HG03442 (cell line): ENCODE measurements at regions not wholly inside any gene's neighbourhood (a gene's known extent, or its start where the extent isn't known, plus 50 kb on each side); places are given as distances from the start of the nearest gene placed in this dataset.

Experiments used
- ATAC-seq: cut with Tn5 transposase; IDR thresholded peaks from one replicate; pipeline ENCODE4 v1.9.1; 2021; ENCODE audit warnings: mild to moderate bottlenecking, moderate library complexity; ENCODE audit not compliant: unreplicated experiment

DNA sequence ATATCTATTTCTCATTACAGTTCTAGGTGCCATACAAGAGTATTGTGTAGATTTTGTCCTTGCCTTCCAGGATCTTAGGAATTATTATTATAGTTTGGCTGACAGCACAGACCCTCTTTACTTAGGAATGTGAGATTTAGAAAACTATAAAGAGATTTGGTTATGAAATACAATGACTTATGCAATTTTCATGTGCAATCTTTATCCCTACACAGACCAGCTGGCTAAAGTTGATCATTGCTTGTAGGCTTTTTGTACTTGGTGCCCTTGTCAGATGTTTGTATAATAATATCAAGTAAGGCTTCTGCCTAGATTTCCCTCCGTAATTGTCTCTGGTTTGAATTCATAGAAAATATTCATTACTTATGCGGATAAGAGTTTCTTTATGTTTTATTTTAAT lies 174.5 kb upstream of the GAP43 start:
- ATAC-seq: no peak

DNA sequence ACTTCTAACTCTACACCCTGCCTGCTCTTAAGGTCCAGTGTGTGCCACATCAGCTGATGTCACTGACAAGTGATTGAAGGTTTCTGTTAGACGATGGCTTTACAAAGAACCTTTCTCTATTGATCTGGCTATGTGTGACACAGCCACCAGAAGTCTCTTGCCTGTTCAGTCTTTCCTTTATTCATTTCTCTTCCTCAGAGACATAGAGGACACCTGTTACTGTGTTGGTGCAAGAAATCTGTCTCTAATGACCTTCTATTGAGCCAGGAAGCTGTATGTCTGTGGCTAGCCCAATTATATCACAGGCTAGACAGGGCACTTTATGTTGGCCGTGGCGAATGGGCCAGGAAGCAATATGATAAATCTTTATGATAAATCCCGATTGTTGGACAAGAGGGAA lies 173.3 kb upstream of the GAP43 start:
- ATAC-seq: no peak

DNA sequence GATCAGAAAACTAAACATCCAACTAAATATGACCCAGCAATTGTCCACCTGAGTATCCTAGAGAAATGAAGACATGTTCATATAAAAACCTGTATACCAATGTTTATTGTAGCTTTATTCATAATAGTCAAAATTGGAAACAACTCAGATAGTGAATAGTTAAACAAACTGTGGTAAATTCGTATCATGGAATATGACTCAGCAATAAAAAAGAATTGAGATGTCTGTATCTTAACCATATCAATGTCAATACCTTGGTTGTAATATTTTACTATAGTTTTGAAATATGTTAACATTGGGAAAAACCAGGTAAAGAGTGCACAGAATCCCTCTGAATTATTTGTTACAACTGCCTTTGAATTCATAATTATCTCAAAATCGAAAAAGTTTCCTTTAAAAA lies 159.3 kb upstream of the GAP43 start:
- no peak for ATAC-seq

DNA sequence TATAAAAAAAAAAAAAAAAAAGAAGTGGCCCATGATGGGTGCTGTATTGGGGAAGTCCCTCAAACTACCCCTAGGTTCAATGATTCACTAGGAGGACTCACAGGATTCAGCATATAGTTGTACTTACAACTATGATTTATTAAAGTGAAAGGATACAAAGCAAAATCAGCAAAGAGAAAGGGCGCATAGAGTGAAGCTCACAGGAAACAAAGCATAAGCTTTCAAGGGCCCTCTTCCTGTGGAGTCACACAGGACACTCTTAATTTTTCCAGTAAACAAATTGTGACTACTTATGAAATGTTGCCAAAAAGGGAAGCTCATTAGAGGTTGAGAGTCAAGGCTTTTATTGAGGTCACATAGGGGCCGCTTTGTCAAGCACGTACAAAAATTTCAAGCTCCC lies 153.7 kb upstream of the GAP43 start:
- no peak for ATAC-seq

DNA sequence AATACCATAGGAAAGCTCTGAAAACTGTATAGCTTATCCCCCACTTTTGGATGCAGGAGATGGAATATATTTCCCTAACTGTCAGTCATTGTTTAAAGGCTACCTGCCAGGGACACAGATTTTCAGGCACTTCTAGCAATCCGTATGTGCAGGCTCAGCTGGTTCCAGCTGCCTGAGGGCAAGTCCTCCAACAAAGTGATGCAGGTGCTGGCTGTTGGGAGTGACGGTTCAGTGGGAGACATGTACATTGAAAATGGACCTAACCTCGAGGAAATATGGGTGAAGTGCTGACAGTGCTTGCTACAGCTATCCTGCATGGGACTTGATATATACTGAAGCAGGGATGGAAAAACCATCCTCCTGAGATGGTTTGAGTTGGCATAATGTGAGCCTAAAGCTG lies 153.1 kb upstream of the GAP43 start:
- no peak for ATAC-seq

DNA sequence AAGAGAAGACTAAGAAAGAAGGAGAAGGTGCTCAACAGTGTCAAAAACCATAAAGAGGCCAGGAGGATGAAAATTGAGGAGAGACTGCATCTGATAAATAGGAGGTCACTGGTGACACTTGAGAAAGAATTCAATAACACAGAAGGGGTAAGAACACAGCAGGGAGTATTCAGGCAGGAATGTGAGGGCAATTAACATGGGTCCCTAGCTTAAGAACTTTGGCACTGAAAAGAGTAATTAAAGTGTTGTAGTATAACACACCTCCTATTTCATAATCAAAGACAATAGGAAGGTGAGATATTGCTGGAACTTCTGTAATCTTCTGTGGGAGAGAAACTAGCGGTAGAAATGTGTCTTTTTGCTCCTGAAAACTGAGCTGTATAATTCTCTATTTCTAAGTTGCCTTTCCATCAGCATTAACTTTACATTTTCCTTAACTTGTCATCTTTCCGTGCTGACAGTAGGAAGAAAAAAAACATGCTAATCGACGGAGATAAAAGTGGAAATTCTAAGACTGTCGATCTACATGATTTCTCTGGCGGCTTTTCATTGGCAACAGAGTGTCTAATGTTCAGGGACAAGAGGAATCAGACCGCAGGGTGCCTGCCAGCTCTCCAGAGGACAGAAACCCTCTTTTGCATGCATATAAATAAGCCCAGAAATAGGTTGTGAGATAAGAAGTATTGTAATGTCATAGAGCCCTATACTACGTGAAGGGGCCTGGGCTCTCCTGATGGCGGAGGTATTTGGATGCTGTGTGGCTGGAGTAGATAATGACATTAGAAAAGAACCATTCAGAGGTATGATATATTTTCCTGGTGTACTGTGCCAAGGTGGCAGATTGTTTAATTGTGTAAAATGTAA lies 147.9 kb upstream of the GAP43 start:
- ATAC-seq: no peak

DNA sequence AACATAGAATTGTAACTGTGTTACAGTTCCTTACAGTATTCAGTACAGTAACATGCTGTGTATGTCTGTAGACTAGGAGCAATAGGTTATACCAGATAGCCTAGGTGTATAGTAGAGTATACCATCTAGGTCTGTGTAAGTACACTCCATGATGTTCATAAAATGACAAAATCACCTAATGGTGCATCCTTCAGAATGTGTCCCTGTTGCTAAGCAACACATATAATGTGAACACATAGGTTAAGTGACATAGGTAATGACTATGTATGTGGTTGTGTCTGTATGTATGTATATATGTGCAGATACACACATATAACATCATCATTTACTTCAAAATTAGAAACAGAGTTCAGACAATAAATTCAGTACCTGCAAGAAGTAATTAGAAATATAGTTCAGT lies 146.8 kb upstream of the GAP43 start:
- no peak for ATAC-seq

DNA sequence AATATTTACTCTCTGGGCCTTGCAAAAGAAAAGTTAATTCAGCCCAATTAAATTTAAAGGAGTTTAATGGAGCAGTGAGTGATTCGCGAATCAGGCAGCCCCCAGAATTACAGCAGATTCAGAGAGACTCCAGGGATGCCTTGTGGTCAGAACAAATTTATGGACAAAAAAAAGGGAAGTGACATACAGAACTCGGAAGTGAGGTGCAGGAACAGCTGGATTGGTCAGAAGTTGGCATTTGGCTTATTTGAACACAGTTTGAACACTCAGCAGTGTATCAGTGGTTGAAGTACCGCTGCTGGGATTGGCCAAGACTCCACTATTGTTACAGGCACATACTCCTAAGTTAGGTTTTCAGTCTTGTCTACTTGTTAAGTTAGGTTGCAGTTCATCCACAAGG lies 145.0 kb upstream of the GAP43 start:
- ATAC-seq: no peak

DNA sequence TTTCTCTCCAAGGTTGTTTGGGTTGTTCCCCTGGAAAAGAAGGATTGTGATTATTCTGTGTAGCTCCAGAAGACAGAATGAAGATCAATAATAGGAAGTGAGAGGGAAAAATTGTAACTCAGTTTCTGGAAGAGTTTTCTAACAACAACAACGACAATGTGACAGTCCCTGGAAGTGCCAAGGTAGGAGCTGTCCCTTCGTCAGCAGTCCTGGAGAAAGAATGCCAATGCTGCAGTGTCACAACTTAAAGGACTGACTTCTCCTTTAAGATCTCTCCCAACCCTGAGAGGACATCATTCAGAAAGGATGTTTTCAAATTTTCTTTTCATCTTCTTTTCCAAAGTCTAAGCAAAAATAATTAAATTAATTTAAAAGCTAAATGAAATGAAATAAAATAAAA lies 136.4 kb upstream of the GAP43 start:
- ATAC-seq: no peak

DNA sequence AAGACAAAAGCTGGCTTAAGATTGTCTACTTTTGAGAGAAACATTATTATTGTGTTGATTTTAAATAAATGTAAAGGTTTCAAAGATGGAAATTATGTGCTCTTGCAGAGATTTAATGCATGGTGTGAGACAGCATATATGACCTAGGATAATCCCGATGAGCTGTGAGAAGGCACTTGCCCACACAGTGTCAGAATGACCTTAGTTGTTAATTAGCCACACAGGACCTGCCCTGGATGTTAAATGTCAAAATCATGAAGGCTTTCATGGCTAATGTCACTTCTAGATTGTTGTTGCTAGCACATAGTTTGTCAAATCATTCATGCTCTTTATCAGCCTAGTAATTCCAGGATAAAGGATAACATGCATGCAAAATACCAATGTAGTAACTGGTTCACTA lies 135.3 kb upstream of the GAP43 start:
- ATAC-seq: no peak

DNA sequence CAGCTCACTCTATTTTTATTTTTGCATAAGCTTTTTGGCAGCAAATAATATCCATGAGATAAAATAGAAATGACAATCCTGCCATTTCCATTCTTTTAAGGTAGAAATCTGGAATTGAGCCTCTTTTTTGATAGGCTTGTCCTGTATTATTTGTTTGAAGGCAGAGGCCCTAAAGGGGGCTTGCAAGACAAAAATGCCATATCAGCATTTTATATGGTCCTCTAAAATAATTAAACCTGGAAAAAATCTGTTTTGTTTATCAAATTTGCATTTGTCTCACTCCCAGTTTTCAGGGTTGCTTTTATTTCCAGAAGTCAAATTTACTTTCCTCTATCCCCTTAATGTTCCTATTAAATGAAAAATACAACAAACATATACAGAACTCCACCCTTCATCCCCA lies 134.9 kb upstream of the GAP43 start:
- no peak for ATAC-seq

DNA sequence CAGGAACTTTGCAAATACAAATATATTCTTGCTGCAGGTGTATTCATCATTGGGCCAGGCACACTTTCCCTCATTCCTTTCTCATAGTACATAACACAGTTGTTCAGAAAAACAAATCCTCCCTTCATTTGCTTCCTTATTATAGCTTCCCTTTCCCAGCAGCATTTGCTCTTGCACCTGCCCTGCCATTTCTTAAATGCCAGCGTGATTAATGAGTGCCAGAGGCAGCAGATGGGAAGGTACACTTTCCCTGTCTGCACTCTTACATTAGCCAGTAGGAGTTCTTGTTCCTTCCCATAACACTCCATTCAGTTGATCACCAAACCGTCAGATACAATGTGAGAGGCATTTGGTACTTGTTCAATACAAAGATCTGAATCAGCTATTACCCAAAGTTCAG lies 128.5 kb upstream of the GAP43 start:
- no peak for ATAC-seq

DNA sequence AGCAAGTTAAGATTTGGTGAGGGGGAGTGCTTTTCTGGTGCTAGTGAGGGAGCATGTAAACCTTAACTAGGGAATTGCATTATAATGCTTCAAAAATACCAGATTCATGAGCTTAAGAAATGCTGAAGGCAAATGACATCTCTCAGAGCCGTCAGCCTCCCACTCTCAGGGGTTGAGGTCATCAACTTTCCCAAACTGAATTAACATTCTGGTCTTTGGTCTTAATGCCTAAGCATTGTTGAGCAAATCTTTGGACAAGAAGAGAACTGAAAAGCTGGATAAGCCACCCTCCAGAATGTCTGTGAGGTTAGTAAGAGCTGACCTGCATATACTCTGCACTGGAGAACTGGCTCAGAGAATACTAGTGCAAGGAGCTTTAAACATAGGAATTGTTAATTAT lies 124.9 kb upstream of the GAP43 start:
- no peak for ATAC-seq

DNA sequence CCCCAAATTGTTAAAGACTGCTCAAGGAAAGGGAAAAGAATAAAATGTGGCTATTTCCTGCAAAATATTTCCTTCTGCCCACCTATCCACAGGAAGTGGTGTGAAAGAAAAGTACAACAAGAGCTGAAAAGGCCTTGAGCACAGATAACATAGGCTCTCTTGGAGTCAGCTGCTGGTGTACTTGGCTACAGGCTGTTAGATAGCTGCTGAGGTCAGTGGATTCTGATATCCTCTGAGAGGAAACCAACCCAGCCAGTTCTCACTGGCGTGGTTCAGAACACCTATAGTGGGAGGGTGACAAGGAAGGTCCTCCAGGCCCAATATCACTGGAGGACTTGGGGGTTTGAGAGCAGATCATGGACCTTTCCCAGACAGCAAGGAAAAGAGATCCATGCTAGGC lies 124.4 kb upstream of the GAP43 start:
- no peak for ATAC-seq

DNA sequence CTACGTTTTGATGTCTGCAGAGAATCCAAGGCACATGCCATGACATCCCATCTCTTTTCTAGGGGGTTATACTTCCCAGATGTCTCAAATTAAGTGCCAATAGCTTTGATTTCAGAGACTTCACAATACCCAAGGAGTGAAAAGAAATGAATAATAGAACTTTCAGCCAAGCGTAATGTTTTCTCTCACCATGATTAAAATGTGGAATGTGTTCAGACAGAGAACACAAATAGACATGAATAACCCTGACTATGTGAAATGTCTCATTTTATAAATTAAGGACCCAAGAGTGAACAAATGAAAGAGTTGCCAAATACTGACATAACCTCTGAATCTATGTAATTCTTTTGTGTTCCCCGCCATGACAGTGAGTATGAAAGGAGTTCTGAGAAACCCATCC lies 123.6 kb upstream of the GAP43 start:
- no peak for ATAC-seq

DNA sequence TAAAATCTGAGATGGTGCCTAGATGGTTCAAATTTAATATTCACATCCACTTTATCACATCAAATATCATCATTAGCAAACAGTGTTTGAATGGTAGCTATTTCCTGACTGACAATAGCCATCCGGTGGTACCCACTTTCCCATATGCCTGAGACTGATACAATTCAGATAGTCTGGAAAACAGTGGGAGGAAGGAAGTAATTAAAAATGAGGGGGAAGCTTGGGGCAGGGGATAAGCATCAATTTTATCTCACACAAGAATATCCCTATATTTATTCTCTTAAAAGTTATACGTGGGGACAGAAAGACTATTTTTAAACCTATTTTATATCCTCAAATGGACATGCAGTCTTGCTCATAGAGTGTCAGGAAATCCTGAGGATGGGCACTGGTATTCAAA lies 122.5 kb upstream of the GAP43 start:
- no peak for ATAC-seq

DNA sequence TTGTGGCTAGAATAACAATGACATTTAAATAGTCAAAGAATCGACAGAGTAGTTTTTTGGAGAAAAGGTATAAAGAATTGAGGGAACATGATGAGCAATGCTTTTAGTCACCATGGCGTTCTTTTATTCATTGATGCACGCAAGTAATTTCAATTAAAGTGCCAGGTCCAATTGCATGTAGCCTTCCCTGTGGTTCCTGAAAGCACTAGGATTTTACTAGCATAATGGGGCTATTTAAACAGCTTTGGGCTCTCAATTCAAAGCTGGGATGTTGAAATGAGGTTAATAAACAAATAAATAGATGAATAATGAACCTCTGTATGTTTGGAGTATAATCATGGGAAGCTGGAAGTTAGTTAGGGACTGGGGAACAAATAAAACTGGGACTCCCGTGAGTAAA lies 121.2 kb upstream of the GAP43 start:
- no peak for ATAC-seq

DNA sequence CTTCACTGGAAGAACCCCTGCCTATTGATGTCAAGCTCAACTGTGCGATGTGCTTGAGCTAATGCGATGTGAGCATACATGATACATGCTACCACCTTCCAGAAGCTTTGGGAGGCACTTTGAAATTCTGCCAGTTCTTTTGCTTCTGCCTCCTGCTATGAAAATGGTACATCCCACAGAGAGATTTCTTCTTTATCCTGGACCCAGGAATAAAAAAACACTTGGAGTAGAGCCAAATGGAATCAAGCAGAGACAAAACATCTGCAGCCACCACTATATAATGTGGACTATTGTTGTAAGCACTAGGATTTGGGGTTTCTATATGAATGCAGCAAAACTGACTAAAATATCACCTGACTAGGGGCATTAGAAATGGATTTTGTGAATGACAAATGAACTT lies 119.9 kb upstream of the GAP43 start:
- no peak for ATAC-seq

DNA sequence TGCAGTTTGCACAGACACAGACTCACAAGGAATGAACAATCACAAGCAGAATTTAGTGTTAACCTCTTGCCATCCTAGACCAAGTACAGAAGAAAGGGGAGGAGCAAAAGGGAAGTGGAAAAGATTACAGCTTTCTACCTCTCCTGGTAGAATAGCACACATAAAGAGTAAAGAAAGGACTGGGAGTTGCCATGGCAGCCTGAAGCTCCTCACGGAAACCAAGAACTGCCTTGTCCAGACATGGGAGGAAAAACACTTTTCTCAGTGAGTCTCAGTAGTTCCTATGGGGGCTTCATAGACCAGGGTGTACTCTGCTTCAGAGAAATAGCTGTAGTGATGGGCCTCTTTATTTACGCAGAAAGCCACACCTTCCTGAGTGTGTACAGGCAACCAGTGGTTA lies 114.7 kb upstream of the GAP43 start:
- no peak for ATAC-seq

DNA sequence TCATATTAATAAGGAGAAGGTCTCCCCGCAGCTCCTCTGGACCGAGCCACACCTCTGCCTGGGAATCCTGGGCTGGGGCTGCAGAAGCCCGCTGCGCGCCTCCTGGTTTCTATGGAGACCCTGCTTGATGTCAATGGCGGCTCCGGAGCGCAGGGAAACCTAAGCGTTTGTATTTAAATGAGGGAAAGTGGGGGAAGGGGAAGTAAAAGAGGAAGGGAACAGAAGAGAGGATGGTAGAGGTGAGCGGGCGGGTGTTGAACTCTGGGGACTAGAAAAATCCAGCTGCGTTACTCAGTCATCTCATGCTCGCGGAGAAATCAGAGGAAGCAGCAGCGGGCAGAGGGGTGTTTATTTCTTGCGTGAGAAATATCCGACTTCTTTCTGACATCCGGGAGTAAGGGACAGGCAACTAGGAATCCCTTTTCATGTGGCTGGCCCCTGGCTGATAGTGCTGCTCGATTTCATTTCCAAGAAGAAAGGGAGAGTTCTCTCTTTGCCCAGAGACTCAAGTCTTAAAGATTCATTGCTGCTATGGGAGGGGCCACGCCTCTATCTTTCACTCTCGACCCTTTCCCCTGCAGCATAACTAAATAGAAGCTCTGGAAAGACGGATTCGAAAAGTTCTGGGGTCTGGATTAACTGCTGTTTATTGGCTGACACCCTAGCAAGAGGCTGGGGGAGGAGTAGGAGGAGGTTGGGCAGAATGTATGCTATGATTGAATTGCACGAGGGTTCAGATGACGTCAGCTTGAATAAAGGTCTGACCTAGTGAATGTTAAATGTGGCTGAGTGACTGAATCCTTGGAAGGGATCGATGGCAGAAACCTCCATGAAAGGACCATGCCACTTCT lies 110.5 kb upstream of the GAP43 start:
- no peak for ATAC-seq

DNA sequence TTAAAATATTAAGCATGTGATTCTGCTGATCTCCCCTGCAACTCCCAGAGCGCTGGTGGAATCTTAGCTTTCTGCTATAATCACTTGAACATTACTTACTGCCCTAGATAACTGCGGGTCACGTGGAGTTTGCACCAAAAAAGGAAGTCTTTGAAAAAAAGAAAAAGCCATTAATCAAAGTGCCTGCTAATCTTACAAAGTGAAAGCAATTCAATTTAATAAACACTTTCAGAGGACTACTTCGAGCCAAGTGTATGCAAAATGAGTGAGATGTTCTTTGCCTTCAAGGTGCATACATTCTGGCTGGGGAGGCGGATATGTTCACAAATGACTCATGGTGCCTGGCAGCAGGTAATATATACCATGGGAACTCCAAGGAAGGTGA lies 109.9 kb upstream of the GAP43 start:
- ATAC-seq: no peak

DNA sequence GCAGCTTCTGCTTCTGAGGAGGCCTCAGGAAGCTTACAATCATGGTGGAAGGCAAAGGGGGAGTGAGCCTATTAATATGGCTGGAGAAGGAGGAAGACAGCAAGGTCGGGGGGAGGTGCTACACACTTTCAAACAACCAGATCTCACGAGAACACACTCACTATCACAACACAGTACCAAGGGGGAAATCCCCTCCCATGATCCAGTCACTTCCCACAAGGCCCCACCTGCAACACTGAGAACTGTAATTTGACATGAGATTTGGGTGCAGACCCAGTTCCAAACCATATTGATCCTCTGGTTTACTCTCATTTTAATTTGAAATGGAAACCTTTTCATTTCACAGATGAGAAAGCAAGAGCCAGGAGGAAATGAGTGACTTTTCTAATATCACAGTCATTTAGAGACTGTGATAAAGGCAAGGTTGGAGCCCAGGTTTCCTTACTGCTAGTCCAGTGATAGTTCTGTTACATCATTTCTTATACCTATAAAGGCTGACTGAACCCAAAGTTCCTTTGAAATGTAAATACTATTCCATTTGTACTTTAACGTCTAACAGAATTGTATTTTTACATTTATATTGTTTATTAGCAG lies 105.8 kb upstream of the GAP43 start:
- ATAC-seq: no peak
